K562 (cell line): ENCODE measurements at regions not wholly inside any gene's neighbourhood (a gene's known extent, or its start where the extent isn't known, plus 50 kb on each side); places are given as distances from the start of the nearest gene placed in this dataset.

Source experiments
- CUX1 ChIP-seq: fragments of 200-800 bp; sonication (Bioruptor generic); IDR thresholded peaks from 2 replicates; pipeline ENCODE4 v1.6.1; 2016; ENCODE audit warnings: missing genetic modification characterization, missing compliant biosample characterization
- GABPB1 ChIP-seq: sonication (generic); formaldehyde crosslinking; IDR thresholded peaks from 2 replicates; pipeline ENCODE4 v1.8.0; 2022; ENCODE audit warnings: mild to moderate bottlenecking, missing genetic modification reagents
- HEY1 ChIP-seq: fragments of 250-450 bp; sonication (Bioruptor Pico); IDR thresholded peaks from 2 replicates; pipeline ENCODE4 v1.5.0; 2020; ENCODE audit warnings: mild to moderate bottlenecking, moderate library complexity, borderline replicate concordance
- MBD1 ChIP-seq: fragments of 250-450 bp; sonication (Bioruptor Pico); IDR thresholded peaks from 2 replicates; pipeline ENCODE4 v1.8.0; 2022; ENCODE audit warnings: inconsistent platforms
- MIER1 ChIP-seq: fragments of 450-650 bp; IDR thresholded peaks from 2 replicates; pipeline ENCODE4 v1.6.1; 2016; ENCODE audit warnings: antibody characterized with exemption, mild to moderate bottlenecking, low read depth
- MTA2 ChIP-seq: fragments of 450-650 bp; IDR thresholded peaks from 2 replicates; pipeline ENCODE4 v1.6.1; 2016; ENCODE audit warnings: low read depth
- NRF1 ChIP-seq, 2 experiments: fragments of 450-650 bp; IDR thresholded peaks in 1 of 2; conservative IDR thresholded peaks in 1 of 2; 2 replicates each; pipeline ENCODE4 v1.6.1; 2014; ENCODE audit warnings: mild to moderate bottlenecking in 2 of 2
- PCBP1 ChIP-seq: fragments of 200-400 bp; formaldehyde crosslinking; IDR thresholded peaks from 2 replicates; pipeline ENCODE4 v1.6.1; 2018; ENCODE audit warnings: mild to moderate bottlenecking, low read depth, low read length; ENCODE audit not compliant: poor library complexity, severe bottlenecking
- SP2 ChIP-seq: IDR thresholded peaks from 2 replicates; pipeline ENCODE4 v1.6.1; 2011; ENCODE audit warnings: mild to moderate bottlenecking, low read depth, low read length, moderate library complexity; ENCODE audit not compliant: poor library complexity, severe bottlenecking; ENCODE audit errors: extremely low read depth
- ZNF174 ChIP-seq: fragments of 250-450 bp; sonication (Bioruptor Pico); IDR thresholded peaks from 2 replicates; pipeline ENCODE4 v1.4.0; 2020; ENCODE audit warnings: mild to moderate bottlenecking
- ZNF217 ChIP-seq: sonication (generic); formaldehyde crosslinking; IDR thresholded peaks from 2 replicates; pipeline ENCODE4 v1.8.0; 2022; ENCODE audit warnings: mild to moderate bottlenecking, missing genetic modification reagents
- ZNF239 ChIP-seq: fragments of 250-450 bp; sonication (Bioruptor Pico); IDR thresholded peaks from 2 replicates; pipeline ENCODE4 v1.4.0; 2020; ENCODE audit warnings: mild to moderate bottlenecking
- ZNF274 ChIP-seq: IDR thresholded peaks from 2 replicates; pipeline ENCODE4 v1.6.1; 2011; ENCODE audit warnings: low read depth, mild to moderate bottlenecking, low read length, moderate library complexity, borderline replicate concordance
- ZNF592 ChIP-seq: fragments of 450-650 bp; IDR thresholded peaks from 2 replicates; pipeline ENCODE4 v1.6.1; 2017; ENCODE audit warnings: antibody characterized with exemption, mild to moderate bottlenecking
- ZNF785 ChIP-seq: fragments of 250-450 bp; sonication (Bioruptor Pico); IDR thresholded peaks from 2 replicates; pipeline ENCODE4 v1.4.0; 2020; ENCODE audit warnings: mild to moderate bottlenecking
- TF ChIP-seq, protein P1 (sequence below): sonication (generic); formaldehyde crosslinking; IDR thresholded peaks from 2 replicates; pipeline ENCODE4 v1.5.0; 2020; ENCODE audit warnings: missing genetic modification reagents

DNA sequence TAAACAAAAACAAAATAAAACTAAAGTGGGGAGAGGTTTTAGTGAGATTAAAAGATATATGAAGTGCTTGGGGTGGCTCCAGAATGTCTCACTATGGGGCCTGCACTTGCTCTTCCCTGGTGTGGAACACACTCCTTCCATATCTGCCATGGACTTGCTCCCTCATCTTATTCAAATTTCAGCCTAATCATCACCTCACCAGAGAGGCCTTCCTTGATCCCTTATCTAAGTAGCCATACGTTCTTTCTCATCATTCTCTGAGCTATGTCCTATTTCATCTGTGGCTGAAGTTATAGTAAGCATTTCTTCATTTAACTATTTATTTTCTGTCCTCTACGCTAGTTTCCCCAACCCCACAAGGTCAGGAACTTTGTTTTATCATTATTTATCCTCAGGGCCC, 511.7 kb downstream of the NTRK3 start (continued):
- no peak for TF ChIP-seq ZNF592
- TF ChIP-seq, protein P1, sequence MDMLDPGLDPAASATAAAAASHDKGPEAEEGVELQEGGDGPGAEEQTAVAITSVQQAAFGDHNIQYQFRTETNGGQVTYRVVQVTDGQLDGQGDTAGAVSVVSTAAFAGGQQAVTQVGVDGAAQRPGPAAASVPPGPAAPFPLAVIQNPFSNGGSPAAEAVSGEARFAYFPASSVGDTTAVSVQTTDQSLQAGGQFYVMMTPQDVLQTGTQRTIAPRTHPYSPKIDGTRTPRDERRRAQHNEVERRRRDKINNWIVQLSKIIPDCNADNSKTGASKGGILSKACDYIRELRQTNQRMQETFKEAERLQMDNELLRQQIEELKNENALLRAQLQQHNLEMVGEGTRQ: no peak
- no peak for TF ChIP-seq PCBP1
- TF ChIP-seq ZNF174 (CRISPR knock-in tag): no peak
- TF ChIP-seq HEY1 (CRISPR knock-in tag): no peak
- no peak for TF ChIP-seq CUX1 (CRISPR knock-in tag)
- TF ChIP-seq MTA2: peak; percentile 81
- no peak for TF ChIP-seq SP2
- no peak for TF ChIP-seq ZNF217
- TF ChIP-seq MBD1: no peak
- no peak for TF ChIP-seq ZNF274
- TF ChIP-seq NRF1 (conservative IDR thresholded peaks at IDR 0.05 in 1 of 2, IDR thresholded peaks at IDR 0.05 in 1 of 2): no peak
- TF ChIP-seq MIER1: no peak
- no peak for TF ChIP-seq ZNF239 (CRISPR knock-in tag)
- no peak for TF ChIP-seq GABPB1 (CRISPR knock-in tag)
- TF ChIP-seq ZNF785 (CRISPR knock-in tag): no peak
